Esophagus squamous epithelium (tissue), 4 donors: ENCODE measurements at regions not wholly inside any gene's neighbourhood (a gene's known extent, or its start where the extent isn't known, plus 50 kb on each side); places are given as distances from the start of the nearest gene placed in this dataset.

Source experiments
- CTCF ChIP-seq, 6 experiments: fragments of 450-650 bp in 4 of 6; fragments of 200-600 bp in 2 of 6; sonication (generic) in 2 of 6; IDR thresholded peaks; one replicate each; pipeline ENCODE4 v1.5.1; 2016 to 2019; ENCODE audit warnings: antibody characterized with exemption in 6 of 6, mild to moderate bottlenecking in 4 of 6, moderate library complexity in 4 of 6
- POLR2A ChIP-seq, 4 donors: fragments of 450-650 bp; IDR thresholded peaks; one replicate each; pipeline ENCODE4 v1.6.1; 2017; ENCODE audit warnings: antibody characterized with exemption in 4 of 4, mild to moderate bottlenecking in 4 of 4, moderate library complexity in 3 of 4

GRCh38 chr2:158002079-158002478, 99.6 kb upstream of the UPP2 start:
- TF ChIP-seq CTCF (IDR thresholded peaks at IDR 0.05): no peak
- no peak for TF ChIP-seq POLR2A (IDR thresholded peaks at IDR 0.05)
